Gastrocnemius medialis (tissue), 4 donors: ENCODE measurements at regions not wholly inside any gene's neighbourhood (a gene's known extent, or its start where the extent isn't known, plus 50 kb on each side); places are given as distances from the start of the nearest gene placed in this dataset.

ENCODE experiments used
- CTCF ChIP-seq, 5 experiments: fragments of 450-650 bp in 3 of 5; fragments of 200-600 bp in 2 of 5; sonication (generic) in 2 of 5; IDR thresholded peaks in 4 of 5; conservative IDR thresholded peaks in 1 of 5; 1 replicate in 4 of 5; 2 replicates in 1 of 5; pipeline ENCODE4 v1.5.1; 2016 to 2019; ENCODE audit warnings: antibody characterized with exemption in 5 of 5, mild to moderate bottlenecking in 3 of 5, moderate library complexity in 3 of 5
- POLR2A ChIP-seq, 2 donors: fragments of 450-650 bp; IDR thresholded peaks; one replicate each; pipeline ENCODE4 v1.6.1; 2017; ENCODE audit warnings: antibody characterized with exemption in 2 of 2, mild to moderate bottlenecking in 2 of 2, moderate library complexity in 2 of 2

- TF ChIP-seq CTCF (IDR thresholded peaks at IDR 0.05 in 4 of 5, conservative IDR thresholded peaks at IDR 0.05 in 1 of 5) (no peak), POLR2A (IDR thresholded peaks at IDR 0.05) (no peak)
Observed at GRCh38 chr20:48455651-48456365, 372.0 kb downstream of the PREX1 start.
